ENCODE measurements at regions not wholly inside any gene's neighbourhood (a gene's known extent, or its start where the extent isn't known, plus 50 kb on each side); places are given as distances from the start of the nearest gene placed in this dataset.

DNA sequence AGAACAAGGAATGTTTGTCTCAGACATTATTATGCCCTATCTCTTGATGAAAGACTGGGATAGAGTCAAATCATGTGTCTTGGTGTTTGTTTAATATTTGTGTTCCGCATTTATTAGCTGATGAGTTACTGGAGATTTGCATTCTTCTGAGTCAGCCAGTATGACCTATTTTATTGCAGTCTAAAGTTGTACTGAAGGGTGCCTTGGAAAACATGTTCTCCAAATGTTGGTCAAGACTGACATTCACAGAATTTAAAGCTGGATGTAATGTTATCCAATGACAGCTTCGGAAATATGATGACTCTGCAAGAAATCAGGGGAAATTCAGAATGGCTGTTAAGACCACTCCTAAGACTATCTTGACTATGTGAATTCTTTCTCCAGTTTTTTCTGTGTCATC is 134.0 kb downstream of the KCNRG start:
- no peak for TF ChIP-seq EZH2 (IDR thresholded peaks at IDR 0.05; ENCODE audit: borderline replicate concordance, low read length)
- TF ChIP-seq, protein P1, sequence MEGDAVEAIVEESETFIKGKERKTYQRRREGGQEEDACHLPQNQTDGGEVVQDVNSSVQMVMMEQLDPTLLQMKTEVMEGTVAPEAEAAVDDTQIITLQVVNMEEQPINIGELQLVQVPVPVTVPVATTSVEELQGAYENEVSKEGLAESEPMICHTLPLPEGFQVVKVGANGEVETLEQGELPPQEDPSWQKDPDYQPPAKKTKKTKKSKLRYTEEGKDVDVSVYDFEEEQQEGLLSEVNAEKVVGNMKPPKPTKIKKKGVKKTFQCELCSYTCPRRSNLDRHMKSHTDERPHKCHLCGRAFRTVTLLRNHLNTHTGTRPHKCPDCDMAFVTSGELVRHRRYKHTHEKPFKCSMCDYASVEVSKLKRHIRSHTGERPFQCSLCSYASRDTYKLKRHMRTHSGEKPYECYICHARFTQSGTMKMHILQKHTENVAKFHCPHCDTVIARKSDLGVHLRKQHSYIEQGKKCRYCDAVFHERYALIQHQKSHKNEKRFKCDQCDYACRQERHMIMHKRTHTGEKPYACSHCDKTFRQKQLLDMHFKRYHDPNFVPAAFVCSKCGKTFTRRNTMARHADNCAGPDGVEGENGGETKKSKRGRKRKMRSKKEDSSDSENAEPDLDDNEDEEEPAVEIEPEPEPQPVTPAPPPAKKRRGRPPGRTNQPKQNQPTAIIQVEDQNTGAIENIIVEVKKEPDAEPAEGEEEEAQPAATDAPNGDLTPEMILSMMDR (IDR thresholded peaks at IDR 0.05; ENCODE audit: low read length): no peak

Measured in OCI-LY1 (cell line).